Activated T-cell treated with anti-CD3 and anti-CD28 coated beads, Interleukin-2, amount 50 U/mL, for 4 hours (primary cell): ENCODE measurements at regions not wholly inside any gene's neighbourhood (a gene's known extent, or its start where the extent isn't known, plus 50 kb on each side); places are given as distances from the start of the nearest gene placed in this dataset.
"Not testable (repeated sequence)": the region's sequence is repeated elsewhere in the genome, so short reads cannot be mapped to it uniquely, and the experiment has no call there.

Source experiments
- ATAC-seq, 2 donors: fragments of 200-7000 bp; cut with Tn5 transposase; one replicate each; pipeline ENCODE4 v1.10.0; 2021
- DNase-seq: peaks from one replicate; pipeline ENCODE4 v3.0.0-alpha.2; 2020
- H3K27me3 Mint-ChIP-seq: one replicate; pipeline ENCODE4 v1.8.0; 2021; ENCODE audit warnings: low read depth, mixed read lengths
- H3K36me3 Mint-ChIP-seq: one replicate; pipeline ENCODE4 v1.8.0; 2022; ENCODE audit warnings: mixed read lengths; ENCODE audit not compliant: insufficient read depth
- H3K4me1 Mint-ChIP-seq: one replicate; pipeline ENCODE4 v1.8.0; 2021; ENCODE audit warnings: low read depth, mixed read lengths
- H3K4me3 Mint-ChIP-seq: one replicate; pipeline ENCODE4 v1.8.0; 2021; ENCODE audit warnings: mild to moderate bottlenecking, moderate library complexity, mixed read lengths
- H3K9me3 Mint-ChIP-seq: one replicate; pipeline ENCODE4 v1.8.0; 2021; ENCODE audit warnings: mixed read lengths

DNA sequence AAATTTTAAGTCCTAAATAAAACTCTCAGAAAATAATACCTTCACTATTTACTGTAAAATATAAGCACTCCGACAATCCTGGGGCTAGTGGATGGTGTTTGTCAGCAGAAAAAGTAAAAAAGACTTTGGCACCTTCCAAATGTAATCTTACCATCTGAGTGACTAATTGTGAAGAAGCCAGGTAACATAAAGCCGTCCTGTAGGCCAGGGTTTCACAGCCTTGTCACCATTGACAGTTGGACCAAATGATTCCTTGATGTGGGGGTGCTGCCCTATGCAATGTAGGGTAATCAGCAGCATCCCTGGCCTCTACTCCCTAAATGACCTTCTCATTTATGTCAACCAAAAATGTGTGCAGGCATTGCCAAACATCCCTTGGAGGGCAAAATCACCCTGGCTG is 87.2 kb downstream of the CAPZA3 start:
- H3K36me3 Mint-ChIP-seq = no peaks in the 10 kb centered on the region
- no peak for DNase-seq

DNA sequence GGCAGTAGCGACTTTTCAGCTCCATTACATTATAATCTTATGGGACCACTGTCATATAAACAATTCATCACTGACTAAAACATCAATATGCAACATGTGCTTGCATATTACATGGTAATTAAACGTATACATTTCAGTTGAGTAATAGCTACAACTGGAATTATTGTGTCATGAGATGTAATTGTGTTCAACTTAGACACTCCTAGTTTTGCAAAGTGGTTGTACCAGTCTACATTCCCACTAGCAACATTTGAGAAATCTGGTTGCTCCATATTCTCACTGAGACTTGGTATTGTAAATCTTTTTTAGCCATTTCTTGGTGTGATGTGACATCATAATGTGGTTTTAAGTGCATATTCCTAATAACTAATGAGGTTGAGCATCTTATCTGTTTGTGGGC is 90.0 kb downstream of the CAPZA3 start:
- H3K4me3 Mint-ChIP-seq = no peak overlapping the region
- H3K9me3 Mint-ChIP-seq = peaks cover 17% of the 10 kb centered on the region
- no peaks in the 10 kb centered on the region for H3K4me1 Mint-ChIP-seq
- no peaks in the 10 kb centered on the region for H3K36me3 Mint-ChIP-seq
- DNase-seq (no peak), ATAC-seq (no peak)
- no peaks in the 10 kb centered on the region for H3K27me3 Mint-ChIP-seq

More for the DNA sequence above, 87.2 kb downstream of the CAPZA3 start:
- H3K4me3 Mint-ChIP-seq = no peak overlapping the region
- no peaks in the 10 kb centered on the region for H3K27me3 Mint-ChIP-seq
- no peak for ATAC-seq
- H3K4me1 Mint-ChIP-seq = no peaks in the 10 kb centered on the region
- peaks cover 15% of the 10 kb centered on the region for H3K9me3 Mint-ChIP-seq

DNA sequence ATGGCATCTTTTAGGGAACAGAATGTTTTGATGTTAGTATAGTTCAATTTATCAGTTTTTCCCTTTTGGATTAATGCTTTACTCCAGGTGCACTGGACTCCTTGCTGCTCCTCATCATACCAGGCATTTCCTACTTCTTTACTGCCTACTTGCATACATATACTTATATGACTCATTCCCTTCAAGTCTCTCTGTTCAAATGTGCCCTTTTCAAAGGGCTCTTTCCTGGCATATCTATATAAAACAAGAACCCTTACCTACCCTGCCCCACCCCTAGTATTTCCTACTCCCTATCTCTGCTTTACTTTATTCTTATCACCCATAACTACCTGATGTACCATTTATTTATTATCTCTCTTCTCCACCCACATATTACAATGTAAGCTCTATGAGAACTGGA is 90.6 kb downstream of the CAPZA3 start:
- no peaks in the 10 kb centered on the region for H3K36me3 Mint-ChIP-seq
- ATAC-seq (no peak), DNase-seq (no peak)
- no peaks in the 10 kb centered on the region for H3K27me3 Mint-ChIP-seq
- no peak overlapping the region for H3K4me3 Mint-ChIP-seq
- peaks cover 17% of the 10 kb centered on the region for H3K9me3 Mint-ChIP-seq
- no peaks in the 10 kb centered on the region for H3K4me1 Mint-ChIP-seq

DNA sequence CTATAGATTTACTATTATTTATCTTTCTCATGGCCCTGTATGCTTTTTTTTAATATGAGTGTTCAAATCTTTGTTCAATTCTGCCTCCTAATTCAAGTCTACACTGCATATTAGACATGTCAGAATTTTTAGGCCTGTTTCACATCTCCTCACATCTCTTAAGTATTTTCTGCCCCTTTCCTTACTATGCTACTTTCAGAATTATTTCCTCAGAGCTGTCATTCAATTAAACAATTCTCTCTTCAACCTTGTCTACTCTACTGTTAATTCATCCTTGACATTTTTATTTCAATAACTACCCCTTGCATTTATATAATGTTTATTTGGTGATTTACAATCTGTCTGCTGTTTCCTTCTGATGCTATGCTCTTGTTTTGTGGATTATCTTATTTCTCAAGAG is 91.1 kb downstream of the CAPZA3 start:
- no peaks in the 10 kb centered on the region for H3K27me3 Mint-ChIP-seq
- H3K36me3 Mint-ChIP-seq = no peaks in the 10 kb centered on the region
- DNase-seq (no peak), ATAC-seq (no peak)
- H3K9me3 Mint-ChIP-seq = peaks cover 17% of the 10 kb centered on the region
- no peaks in the 10 kb centered on the region for H3K4me1 Mint-ChIP-seq
- H3K4me3 Mint-ChIP-seq = no peak overlapping the region

DNA sequence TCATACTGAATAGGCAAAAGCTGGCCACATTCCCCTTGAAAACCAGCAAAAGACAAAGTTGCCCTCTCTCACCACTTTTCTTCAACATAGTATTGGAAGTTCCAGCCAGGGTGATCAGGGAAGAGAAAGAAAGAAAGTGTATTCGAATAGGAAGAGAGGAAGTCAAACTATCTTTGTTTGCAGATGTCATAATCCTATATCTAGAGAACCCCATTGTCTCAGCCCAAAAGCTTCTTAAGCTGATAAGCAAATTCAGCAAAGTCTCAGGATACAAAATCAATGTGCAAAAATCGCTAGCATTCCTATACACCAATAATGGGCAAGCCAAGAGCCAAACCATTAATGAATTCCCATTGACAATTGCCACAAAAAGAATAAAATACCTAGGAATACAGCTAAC is 95.0 kb downstream of the CAPZA3 start:
- not testable (repeated sequence) for H3K4me1 Mint-ChIP-seq, ATAC-seq
- peaks cover 17% of the 10 kb centered on the region for H3K9me3 Mint-ChIP-seq

DNA sequence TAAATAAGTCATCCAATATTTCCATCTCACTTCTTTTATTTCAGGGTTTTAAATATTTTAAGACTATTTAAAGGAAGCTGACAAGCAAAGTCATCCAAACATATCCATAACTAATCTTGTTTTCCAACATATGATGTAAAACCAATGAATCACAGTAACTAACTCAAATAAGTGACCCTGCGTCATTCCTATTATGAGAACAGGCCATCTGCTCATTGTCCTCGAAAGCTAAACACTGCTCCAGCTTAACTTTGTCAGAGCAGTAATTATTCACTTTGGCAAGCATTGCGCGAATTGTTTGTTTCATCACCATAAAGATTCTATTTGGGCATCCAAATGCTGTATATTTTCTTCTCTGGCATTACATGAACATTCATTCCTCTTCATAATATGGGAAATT is 99.1 kb downstream of the CAPZA3 start:
- H3K9me3 Mint-ChIP-seq = peaks cover 3% of the 10 kb centered on the region
- DNase-seq = no peak
- no peaks in the 10 kb centered on the region for H3K36me3 Mint-ChIP-seq
- ATAC-seq = no peak
- no peaks in the 10 kb centered on the region for H3K27me3 Mint-ChIP-seq
- H3K4me3 Mint-ChIP-seq = no peak overlapping the region
- no peaks in the 10 kb centered on the region for H3K4me1 Mint-ChIP-seq

More for the DNA sequence above, 95.0 kb downstream of the CAPZA3 start:
- H3K4me3 Mint-ChIP-seq, H3K36me3 Mint-ChIP-seq, H3K27me3 Mint-ChIP-seq, DNase-seq: not testable (repeated sequence)

DNA sequence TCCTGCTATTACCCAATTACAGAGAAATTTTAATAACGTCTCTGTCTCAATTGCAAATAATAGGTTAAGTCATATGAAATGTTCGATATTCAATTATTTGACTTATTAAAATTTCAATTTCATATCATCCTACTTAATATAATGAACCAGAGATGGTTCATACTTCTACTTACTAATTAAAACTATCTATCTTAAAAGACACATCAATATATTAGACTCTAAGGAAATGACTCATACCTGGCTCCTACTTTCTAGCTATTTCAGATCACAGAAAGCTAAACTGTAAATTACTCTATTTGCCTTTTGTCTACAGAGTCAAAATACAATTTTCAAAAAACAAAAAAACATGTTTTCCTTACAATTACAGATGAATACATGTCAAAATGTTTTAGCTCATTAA is 99.6 kb downstream of the CAPZA3 start:
- Mint-ChIP-seq H3K36me3 (no peaks in the 10 kb centered on the region), H3K9me3 (peaks cover 3% of the 10 kb centered on the region), H3K4me3 (no peak overlapping the region), H3K27me3 (no peaks in the 10 kb centered on the region), H3K4me1 (no peaks in the 10 kb centered on the region)
- ATAC-seq (no peak), DNase-seq (no peak)

DNA sequence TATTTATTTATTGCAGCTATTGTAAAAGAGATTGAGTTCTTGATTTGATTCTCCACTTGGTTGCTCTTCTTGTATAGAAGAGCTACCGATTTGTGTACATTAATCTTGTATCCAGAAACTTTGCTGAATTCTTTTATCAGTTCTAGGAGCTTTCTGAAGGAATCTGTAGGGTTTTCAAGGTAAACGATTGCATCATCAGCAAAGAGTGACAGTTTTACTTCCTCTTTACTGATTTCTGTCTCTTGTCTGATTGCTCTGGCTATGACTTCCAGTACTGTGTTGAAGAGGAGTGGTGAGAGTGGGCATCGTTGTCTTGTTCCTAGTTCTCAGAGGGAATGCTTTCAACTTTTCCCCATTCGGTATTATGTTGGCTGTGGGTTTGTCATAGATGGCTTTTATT is 103.1 kb downstream of the CAPZA3 start:
- not testable (repeated sequence) for DNase-seq, H3K27me3 Mint-ChIP-seq, ATAC-seq, H3K9me3 Mint-ChIP-seq, H3K36me3 Mint-ChIP-seq, H3K4me3 Mint-ChIP-seq, H3K4me1 Mint-ChIP-seq

DNA sequence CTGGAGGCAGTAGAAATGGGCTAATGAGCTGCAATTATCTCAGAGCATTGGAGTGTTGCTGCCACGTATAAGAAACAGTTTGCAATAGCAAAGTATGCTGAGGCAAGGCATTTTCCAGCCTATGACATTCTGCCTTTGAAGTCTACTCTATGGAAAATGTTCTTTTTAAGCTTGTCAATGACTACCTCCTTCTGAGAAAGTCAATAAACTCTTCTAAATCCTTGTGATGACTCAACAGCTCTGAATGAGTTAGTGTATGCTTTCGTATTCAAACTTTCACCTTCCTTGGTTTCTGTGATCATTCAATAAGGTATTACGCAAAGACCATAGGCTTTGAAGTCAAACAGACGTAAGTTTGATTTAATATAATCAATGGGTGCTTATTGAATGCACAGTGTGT is 111.2 kb downstream of the CAPZA3 start:
- ATAC-seq (no peak), DNase-seq (no peak)
- H3K27me3 Mint-ChIP-seq = no peaks in the 10 kb centered on the region
- no peak overlapping the region for H3K4me3 Mint-ChIP-seq
- no peaks in the 10 kb centered on the region for H3K36me3 Mint-ChIP-seq
- H3K9me3 Mint-ChIP-seq = no peaks in the 10 kb centered on the region
- H3K4me1 Mint-ChIP-seq = no peaks in the 10 kb centered on the region

DNA sequence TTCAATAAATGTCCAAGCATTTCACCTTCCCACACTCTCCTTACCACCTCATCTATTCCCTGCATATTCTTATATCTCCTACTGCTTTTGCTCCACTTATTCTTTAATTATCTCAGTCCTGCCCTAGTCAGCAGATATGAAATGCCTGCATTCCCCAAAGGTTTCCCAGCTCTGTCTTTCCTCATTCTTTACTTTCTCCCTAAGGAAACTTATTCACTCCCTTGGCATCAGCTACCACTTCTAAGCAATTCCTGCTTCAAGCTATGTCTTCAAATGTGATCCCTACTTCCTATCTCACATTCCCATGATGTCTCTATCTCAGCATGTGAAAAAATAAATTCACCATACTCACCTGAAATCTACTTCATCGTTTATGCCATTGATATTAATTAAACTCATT is 111.8 kb downstream of the CAPZA3 start:
- ATAC-seq (no peak), DNase-seq (no peak)
- Mint-ChIP-seq H3K27me3 (no peaks in the 10 kb centered on the region), H3K9me3 (no peaks in the 10 kb centered on the region), H3K4me1 (no peaks in the 10 kb centered on the region), H3K36me3 (no peaks in the 10 kb centered on the region), H3K4me3 (no peak overlapping the region)

DNA sequence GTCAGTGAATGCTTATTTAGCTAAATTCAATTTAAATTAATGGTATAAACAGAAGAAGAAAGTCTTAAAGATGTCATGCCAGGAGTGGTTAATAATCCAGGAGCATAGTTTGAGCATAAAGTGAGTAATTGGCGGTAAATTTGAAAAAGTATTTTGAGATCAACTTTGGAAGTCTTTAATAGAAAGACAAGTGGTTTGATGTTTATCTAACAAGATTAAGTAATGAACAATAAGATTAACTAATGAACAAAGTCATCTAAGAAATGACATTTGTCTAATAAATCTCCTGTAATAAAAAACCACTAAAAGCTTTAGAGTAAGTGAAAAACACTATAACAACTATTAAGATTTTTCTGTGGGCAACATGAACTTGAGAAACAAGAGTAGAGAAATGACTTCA is 112.8 kb downstream of the CAPZA3 start:
- H3K4me3 Mint-ChIP-seq = no peak overlapping the region

DNA sequence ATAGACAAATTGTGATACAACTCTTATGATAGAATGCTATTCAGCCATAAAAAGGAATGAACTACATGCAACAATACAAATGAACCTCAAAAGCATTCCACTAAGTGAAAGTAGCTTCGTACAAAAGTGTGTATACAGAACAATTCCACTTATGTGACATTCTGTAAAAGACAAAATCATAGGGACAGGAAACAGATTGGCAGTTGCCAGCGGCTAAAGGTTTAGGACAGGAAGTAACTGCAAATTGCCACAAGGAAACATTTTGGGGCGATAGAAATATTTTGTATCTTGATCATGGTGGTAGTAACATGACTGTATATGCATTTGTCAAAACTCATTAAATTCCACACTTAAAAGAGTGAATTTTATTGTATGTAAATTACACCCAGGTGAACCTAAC is 113.4 kb downstream of the CAPZA3 start:
- DNase-seq (no peak), ATAC-seq (no peak)
- Mint-ChIP-seq H3K4me1 (no peaks in the 10 kb centered on the region), H3K36me3 (no peaks in the 10 kb centered on the region), H3K9me3 (no peaks in the 10 kb centered on the region), H3K27me3 (peaks cover 4% of the 10 kb centered on the region), H3K4me3 (no peak overlapping the region)

More for the DNA sequence above, 112.8 kb downstream of the CAPZA3 start:
- H3K27me3 Mint-ChIP-seq = peaks cover 3% of the 10 kb centered on the region
- no peak for ATAC-seq
- H3K9me3 Mint-ChIP-seq = no peaks in the 10 kb centered on the region
- no peak for DNase-seq
- H3K36me3 Mint-ChIP-seq = no peaks in the 10 kb centered on the region
- no peaks in the 10 kb centered on the region for H3K4me1 Mint-ChIP-seq

DNA sequence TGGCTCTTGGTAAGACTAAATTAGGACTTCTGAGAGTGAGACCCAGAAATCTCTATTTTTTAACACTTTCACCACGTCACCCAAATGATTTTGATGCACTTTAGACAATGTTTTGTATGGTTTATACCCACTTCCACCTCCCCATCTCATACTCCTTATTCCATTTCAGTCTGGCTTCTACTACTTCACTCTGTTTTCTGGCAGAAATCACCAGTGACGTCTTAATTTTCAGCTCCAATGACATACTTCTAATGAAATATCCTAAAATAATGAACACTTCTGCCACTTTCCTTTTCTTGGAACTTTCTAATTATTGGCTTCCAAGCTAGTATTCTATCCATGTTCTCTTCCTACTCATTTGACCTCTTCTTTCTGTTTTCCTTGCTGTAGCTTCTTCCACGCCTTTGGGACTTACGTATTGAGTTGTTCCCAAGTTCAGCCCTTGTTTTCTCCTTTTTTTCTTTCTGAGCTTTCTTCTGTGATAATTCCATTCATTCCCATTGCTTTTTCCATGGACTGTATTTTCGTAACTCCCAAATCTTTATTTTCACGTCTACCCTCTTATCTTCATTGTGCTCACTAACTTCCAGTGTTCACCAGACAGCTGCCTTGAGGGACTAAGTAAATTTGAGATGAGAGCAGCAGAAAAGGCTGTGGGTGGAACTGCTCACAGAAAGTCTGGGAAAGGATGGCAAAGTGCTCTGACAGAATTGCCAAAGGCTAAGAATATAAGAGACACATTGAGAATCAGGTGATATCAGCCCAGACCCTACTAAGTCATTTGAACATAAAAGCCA is 115.8 kb downstream of the CAPZA3 start:
- H3K27me3 Mint-ChIP-seq = peaks cover 4% of the 10 kb centered on the region
- no peaks in the 10 kb centered on the region for H3K36me3 Mint-ChIP-seq
- ATAC-seq = no peak
- DNase-seq = no peak
- H3K4me3 Mint-ChIP-seq = no peak overlapping the region
- no peaks in the 10 kb centered on the region for H3K4me1 Mint-ChIP-seq
- no peaks in the 10 kb centered on the region for H3K9me3 Mint-ChIP-seq

DNA sequence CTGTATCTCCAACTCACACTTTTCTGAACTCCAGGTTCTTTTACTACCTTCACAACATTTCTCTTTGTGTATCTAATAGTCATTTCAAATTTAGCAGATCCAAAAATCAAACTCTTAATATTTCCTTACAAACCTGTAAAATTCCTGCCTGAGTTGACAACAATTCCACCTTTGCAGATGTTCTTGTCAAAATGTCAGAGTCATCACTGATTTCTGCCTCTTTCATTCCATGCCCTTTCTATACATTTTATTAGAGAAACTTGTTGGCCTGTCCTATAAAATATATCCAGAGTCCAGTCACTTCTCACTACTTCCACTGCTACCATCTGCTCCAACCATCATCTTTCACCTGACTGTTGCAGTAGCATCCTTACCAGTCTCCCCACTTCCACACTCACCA is 119.7 kb downstream of the CAPZA3 start:
- H3K27me3 Mint-ChIP-seq = peaks cover 4% of the 10 kb centered on the region
- DNase-seq (no peak), ATAC-seq (no peak)
- no peak overlapping the region for H3K4me3 Mint-ChIP-seq
- H3K9me3 Mint-ChIP-seq = no peaks in the 10 kb centered on the region
- H3K4me1 Mint-ChIP-seq = no peaks in the 10 kb centered on the region
- no peaks in the 10 kb centered on the region for H3K36me3 Mint-ChIP-seq

DNA sequence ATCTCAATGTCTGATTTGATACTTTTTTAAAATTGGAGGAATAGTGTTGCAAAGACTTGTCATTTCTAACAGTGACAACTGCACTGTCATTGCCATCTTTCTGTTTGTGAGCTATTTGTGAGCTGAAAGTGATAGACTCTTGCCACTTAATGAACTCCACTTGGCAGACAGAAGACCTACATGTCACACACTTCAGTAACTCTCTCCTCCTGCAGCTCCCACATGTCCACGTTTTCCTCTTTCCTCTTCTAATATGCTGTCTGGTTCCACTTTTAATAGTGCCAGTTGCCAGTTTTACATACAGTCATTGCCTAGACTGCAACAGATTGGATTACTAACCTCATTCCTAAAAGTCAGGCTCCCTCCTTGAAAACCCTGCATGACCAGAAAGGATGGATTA is 121.5 kb downstream of the CAPZA3 start:
- Mint-ChIP-seq H3K4me1 (no peaks in the 10 kb centered on the region), H3K4me3 (no peak overlapping the region), H3K36me3 (no peaks in the 10 kb centered on the region), H3K9me3 (no peaks in the 10 kb centered on the region), H3K27me3 (peaks cover 4% of the 10 kb centered on the region)
- ATAC-seq (no peak), DNase-seq (no peak)
